ENCODE measurements at regions not wholly inside any gene's neighbourhood (a gene's known extent, or its start where the extent isn't known, plus 50 kb on each side); places are given as distances from the start of the nearest gene placed in this dataset.

- TF ChIP-seq, protein P1, sequence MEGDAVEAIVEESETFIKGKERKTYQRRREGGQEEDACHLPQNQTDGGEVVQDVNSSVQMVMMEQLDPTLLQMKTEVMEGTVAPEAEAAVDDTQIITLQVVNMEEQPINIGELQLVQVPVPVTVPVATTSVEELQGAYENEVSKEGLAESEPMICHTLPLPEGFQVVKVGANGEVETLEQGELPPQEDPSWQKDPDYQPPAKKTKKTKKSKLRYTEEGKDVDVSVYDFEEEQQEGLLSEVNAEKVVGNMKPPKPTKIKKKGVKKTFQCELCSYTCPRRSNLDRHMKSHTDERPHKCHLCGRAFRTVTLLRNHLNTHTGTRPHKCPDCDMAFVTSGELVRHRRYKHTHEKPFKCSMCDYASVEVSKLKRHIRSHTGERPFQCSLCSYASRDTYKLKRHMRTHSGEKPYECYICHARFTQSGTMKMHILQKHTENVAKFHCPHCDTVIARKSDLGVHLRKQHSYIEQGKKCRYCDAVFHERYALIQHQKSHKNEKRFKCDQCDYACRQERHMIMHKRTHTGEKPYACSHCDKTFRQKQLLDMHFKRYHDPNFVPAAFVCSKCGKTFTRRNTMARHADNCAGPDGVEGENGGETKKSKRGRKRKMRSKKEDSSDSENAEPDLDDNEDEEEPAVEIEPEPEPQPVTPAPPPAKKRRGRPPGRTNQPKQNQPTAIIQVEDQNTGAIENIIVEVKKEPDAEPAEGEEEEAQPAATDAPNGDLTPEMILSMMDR (conservative IDR thresholded peaks at IDR 0.05; ENCODE audit: low read length) = no peak
- no peak for TF ChIP-seq EZH2phosphoT487 (IDR thresholded peaks at IDR 0.05; ENCODE audit: borderline replicate concordance)
These were observed 90.8 kb downstream of the ABCC12 start for GRCh38 chr16:48064971-48065370.

Data from Loucy (cell line).